ENCODE measurements at regions not wholly inside any gene's neighbourhood (a gene's known extent, or its start where the extent isn't known, plus 50 kb on each side); places are given as distances from the start of the nearest gene placed in this dataset.

GRCh38 chr1:218510153-218510772, 165.1 kb downstream of the TGFB2 start:
- TF ChIP-seq CTCF (conservative IDR thresholded peaks at IDR 0.05), result no peak
- H3K9me3 Mint-ChIP-seq, result peaks cover 14% of the 10 kb centered on the region
- H3K4me3 Mint-ChIP-seq, result no peak overlapping the region

GRCh38 chr1:218513328-218513727, 168.2 kb downstream of the TGFB2 start:
- no peak for DNase-seq (ENCODE audit: extremely low spot score, unreplicated experiment)
- no peak for TF ChIP-seq CTCF (conservative IDR thresholded peaks at IDR 0.05)
- Mint-ChIP-seq H3K4me1 (ENCODE audit: unreplicated experiment) (peaks cover 11% of the 10 kb centered on the region), H3K4me3 (no peak overlapping the region), H3K27ac (no peak overlapping the region), H3K36me3 (no peaks in the 10 kb centered on the region), H3K27me3 (no peaks in the 10 kb centered on the region), H3K9me3 (peaks cover 8% of the 10 kb centered on the region)

More at GRCh38 chr1:218510153-218510772, 165.1 kb downstream of the TGFB2 start:
- H3K27ac Mint-ChIP-seq, result no peak overlapping the region
- no peaks in the 10 kb centered on the region for H3K4me1 Mint-ChIP-seq (ENCODE audit: unreplicated experiment)
- peaks cover 5% of the 10 kb centered on the region for H3K36me3 Mint-ChIP-seq
- no peak for DNase-seq (ENCODE audit: extremely low spot score, unreplicated experiment)
- no peaks in the 10 kb centered on the region for H3K27me3 Mint-ChIP-seq

GRCh38 chr1:218514689-218515088, 169.6 kb downstream of the TGFB2 start:
- Mint-ChIP-seq H3K4me1 (ENCODE audit: unreplicated experiment) (peaks cover 12% of the 10 kb centered on the region), H3K4me3 (no peak overlapping the region), H3K27me3 (peaks cover 4% of the 10 kb centered on the region), H3K36me3 (no peaks in the 10 kb centered on the region), H3K27ac (no peak overlapping the region), H3K9me3 (peaks cover 8% of the 10 kb centered on the region)
- no peak for TF ChIP-seq CTCF (conservative IDR thresholded peaks at IDR 0.05)
- DNase-seq (ENCODE audit: extremely low spot score, unreplicated experiment), result no peak

DNA sequence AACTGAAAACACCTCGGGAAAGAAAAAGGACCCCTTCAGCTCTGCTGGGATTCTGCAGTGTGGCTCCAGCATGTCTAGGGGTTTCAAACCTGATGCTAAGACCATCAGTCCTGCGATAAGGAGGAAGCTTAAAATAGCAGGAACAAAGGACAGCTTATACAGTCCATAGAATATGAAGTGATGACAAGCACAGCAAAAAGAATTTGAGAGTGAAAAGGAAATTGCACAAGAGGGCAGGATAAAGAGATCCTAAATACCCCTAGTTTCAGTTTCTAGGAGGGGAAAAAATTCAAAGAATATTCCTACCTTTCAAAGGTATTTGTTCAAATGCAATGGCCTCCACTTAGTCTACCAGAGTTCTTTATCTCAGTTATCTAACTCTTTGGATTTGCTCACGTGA, 171.4 kb downstream of the TGFB2 start:
- Mint-ChIP-seq H3K4me3 (no peak overlapping the region), H3K27ac (no peak overlapping the region), H3K4me1 (ENCODE audit: unreplicated experiment) (peaks cover 16% of the 10 kb centered on the region), H3K27me3 (peaks cover 8% of the 10 kb centered on the region), H3K36me3 (no peaks in the 10 kb centered on the region), H3K9me3 (peaks cover 8% of the 10 kb centered on the region)
- TF ChIP-seq CTCF (conservative IDR thresholded peaks at IDR 0.05), result no peak
- DNase-seq (ENCODE audit: extremely low spot score, unreplicated experiment), result no peak

DNA sequence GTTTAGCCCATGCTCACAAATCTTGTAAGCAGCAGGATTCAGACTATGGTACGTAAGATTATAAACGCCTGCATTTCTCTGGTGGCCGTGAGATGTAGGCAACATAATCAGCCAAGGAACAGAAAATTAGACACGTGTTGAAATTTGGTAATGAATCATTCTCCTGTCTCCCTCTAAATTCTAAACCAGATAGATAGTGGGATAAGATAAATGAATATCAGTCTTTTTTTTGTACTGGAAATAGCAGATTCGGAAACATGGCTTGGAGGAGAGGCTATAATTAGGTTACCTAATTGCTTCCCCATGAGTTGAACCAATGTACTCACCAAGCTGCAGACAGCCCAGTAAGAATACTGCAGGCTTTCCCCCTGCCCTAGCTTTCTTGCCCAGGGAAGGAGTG, 172.3 kb downstream of the TGFB2 start:
- DNase-seq (ENCODE audit: extremely low spot score, unreplicated experiment), result no peak
- Mint-ChIP-seq H3K4me3 (no peak overlapping the region), H3K36me3 (no peaks in the 10 kb centered on the region), H3K9me3 (peaks cover 8% of the 10 kb centered on the region), H3K27me3 (peaks cover 8% of the 10 kb centered on the region), H3K27ac (no peak overlapping the region), H3K4me1 (ENCODE audit: unreplicated experiment) (peaks cover 16% of the 10 kb centered on the region)
- no peak for TF ChIP-seq CTCF (conservative IDR thresholded peaks at IDR 0.05)
